ENCODE measurements at regions not wholly inside any gene's neighbourhood (a gene's known extent, or its start where the extent isn't known, plus 50 kb on each side); places are given as distances from the start of the nearest gene placed in this dataset.
"Not testable (repeated sequence)": the region's sequence is repeated elsewhere in the genome, so short reads cannot be mapped to it uniquely, and the experiment has no call there.

- no peak for DNase-seq (ENCODE audit: low read depth in 2 of 2)
Observed at GRCh38 chr16:29112755-29113347, 128.0 kb downstream of the LAT start.

- not testable (repeated sequence) for DNase-seq (ENCODE audit: low read depth in 2 of 2)
Observed at GRCh38 chr16:29111901-29112680, 127.2 kb downstream of the LAT start.

- no peak for DNase-seq (ENCODE audit: low read depth in 2 of 2)
Observed at GRCh38 chr16:29111421-29111820, 126.6 kb downstream of the LAT start.

- DNase-seq (ENCODE audit: low read depth in 2 of 2) = not testable (repeated sequence)
Observed at GRCh38 chr16:29108625-29109169, 123.8 kb downstream of the LAT start.

GRCh38 chr16:29107299-29107698, 122.4 kb downstream of the LAT start:
- DNase-seq (ENCODE audit: low read depth in 2 of 2) = no peak

- DNase-seq (ENCODE audit: low read depth in 2 of 2) = not testable (repeated sequence)
Observed at GRCh38 chr16:29106259-29106908, 121.5 kb downstream of the LAT start.

- DNase-seq (ENCODE audit: low read depth in 2 of 2) = not testable (repeated sequence)
Observed at GRCh38 chr16:29104600-29104999, 119.7 kb downstream of the LAT start.

- DNase-seq (ENCODE audit: low read depth in 2 of 2) = not testable (repeated sequence)
Observed at GRCh38 chr16:29097965-29098364, 113.1 kb downstream of the LAT start.

GRCh38 chr16:29094729-29095624, 110.1 kb downstream of the LAT start:
- DNase-seq (ENCODE audit: low read depth in 2 of 2) = not testable (repeated sequence)

GRCh38 chr16:29094325-29094724, 109.5 kb downstream of the LAT start:
- DNase-seq (ENCODE audit: low read depth in 2 of 2) = not testable (repeated sequence)

- not testable (repeated sequence) for DNase-seq (ENCODE audit: low read depth in 2 of 2)
Observed at GRCh38 chr16:29089679-29090078, 104.8 kb downstream of the LAT start.

- DNase-seq (ENCODE audit: low read depth in 2 of 2) = not testable (repeated sequence)
Observed at GRCh38 chr16:29087673-29088072, 102.8 kb downstream of the LAT start.

GRCh38 chr16:29081829-29082639, 97.2 kb downstream of the LAT start:
- DNase-seq (ENCODE audit: low read depth in 2 of 2) = peak; percentile 24 to 39

GRCh38 chr16:29074554-29075402, 89.9 kb downstream of the LAT start:
- DNase-seq (ENCODE audit: low read depth in 2 of 2) = peak in 1 of 2 donors; percentile 19

- DNase-seq (ENCODE audit: low read depth in 2 of 2) = not testable (repeated sequence)
Observed at GRCh38 chr16:29062235-29062634, 77.4 kb downstream of the LAT start.

GRCh38 chr16:29061467-29061921, 76.6 kb downstream of the LAT start:
- DNase-seq (ENCODE audit: low read depth in 2 of 2) = not testable (repeated sequence)

- DNase-seq (ENCODE audit: low read depth in 2 of 2) = not testable (repeated sequence)
Observed at GRCh38 chr16:29060022-29060810, 75.4 kb downstream of the LAT start.

- not testable (repeated sequence) for DNase-seq (ENCODE audit: low read depth in 2 of 2)
Observed at GRCh38 chr16:29059575-29059974, 74.7 kb downstream of the LAT start.

All from stimulated activated CD4-positive, alpha-beta T cell treated with anti-CD3 and anti-CD28 coated beads, Interleukin-4, amount 100 ng/mL, for 48 hours (primary cell).